IPS DF 6.9 (cell line): ENCODE measurements at regions not wholly inside any gene's neighbourhood (a gene's known extent, or its start where the extent isn't known, plus 50 kb on each side); places are given as distances from the start of the nearest gene placed in this dataset.
"Not testable (repeated sequence)": the region's sequence is repeated elsewhere in the genome, so short reads cannot be mapped to it uniquely, and the experiment has no call there.

Experiments
- DNase-seq: peaks from one replicate; pipeline ENCODE4 v3.0.0-alpha.2; 2013; ENCODE audit warnings: low read depth, low spot score
- H3K27ac ChIP-seq: one replicate; pipeline ENCODE4 v1.5.1; 2013; ENCODE audit warnings: low read length, control low read depth
- H3K27me3 ChIP-seq: 2 replicates; pipeline ENCODE4 v1.6.1; 2013; ENCODE audit warnings: mild to moderate bottlenecking, low read length; ENCODE audit not compliant: control insufficient read depth, insufficient read depth
- H3K36me3 ChIP-seq: 2 replicates; pipeline ENCODE4 v1.6.1; 2013; ENCODE audit warnings: low read length; ENCODE audit not compliant: control insufficient read depth, insufficient read depth
- H3K4me1 ChIP-seq: 2 replicates; pipeline ENCODE4 v1.6.1; 2013; ENCODE audit warnings: low read length; ENCODE audit not compliant: control insufficient read depth, insufficient read depth
- H3K4me3 ChIP-seq: 2 replicates; pipeline ENCODE4 v1.5.1; 2013; ENCODE audit warnings: mild to moderate bottlenecking, low read length
- H3K9me3 ChIP-seq: 2 replicates; pipeline ENCODE4 v1.6.1; 2013; ENCODE audit warnings: low read length, inconsistent platforms; ENCODE audit not compliant: control insufficient read depth, insufficient read depth
- WGBS: extraction: QIAGEN DNeasy Blood & Tissue Kit; methylation state at CpG from one replicate; pipeline ENCODE4 v1.1.7; 2013; ENCODE audit warnings: mixed read lengths, missing lambda C conversion rate; ENCODE audit not compliant: insufficient read length, insufficient coverage; 5-methylcytosine and 5-hydroxymethylcytosine counted together

DNA sequence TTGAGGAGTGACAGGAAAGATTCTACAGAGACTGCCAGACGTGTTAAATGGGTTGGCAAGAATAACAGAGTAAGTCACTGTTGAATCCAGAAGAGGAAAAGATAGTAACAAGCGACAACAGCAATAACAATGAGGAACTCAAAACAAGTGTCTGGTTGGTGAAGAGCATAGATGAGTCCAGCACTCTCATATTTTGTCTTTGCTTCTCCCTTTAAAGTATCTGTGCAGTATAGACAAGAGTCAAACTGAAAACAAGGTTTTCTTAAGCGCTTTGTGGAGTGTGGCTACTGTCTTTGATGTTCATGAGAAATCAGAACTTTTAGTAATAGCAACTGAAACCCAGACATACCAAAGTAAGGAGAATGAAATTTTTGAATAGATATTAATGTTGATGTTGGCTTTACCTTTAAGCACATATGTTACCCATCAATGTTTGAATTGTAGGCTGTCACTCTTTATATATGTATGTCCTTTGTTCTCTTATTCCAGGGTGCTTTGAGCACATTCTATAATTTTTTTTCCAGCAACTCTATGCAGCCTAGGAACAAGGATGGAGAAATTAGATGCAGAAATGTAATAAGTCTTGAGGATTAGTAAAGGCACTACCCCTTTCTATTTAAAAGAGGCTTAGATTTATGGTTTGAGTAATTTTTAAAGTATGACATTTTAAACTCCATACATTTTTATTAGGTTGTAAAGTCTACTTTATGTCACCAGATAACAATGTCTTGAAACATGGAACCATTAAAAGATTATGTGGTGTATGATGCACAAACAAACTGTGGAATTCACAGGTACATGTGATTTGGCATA, 185.5 kb downstream of the NFKBIZ start:
- DNase-seq: no peak
- no peak overlapping the region for H3K27ac ChIP-seq
- no peaks in the 10 kb centered on the region for H3K9me3 ChIP-seq
- H3K27me3 ChIP-seq: no peaks in the 10 kb centered on the region
- no peaks in the 10 kb centered on the region; the same call in 1 of the 2 replicates for H3K36me3 ChIP-seq
- no peaks in the 10 kb centered on the region for H3K4me1 ChIP-seq
- no peak overlapping the region for H3K4me3 ChIP-seq
- WGBS: no CpG with 5 or more reads among the region's 3 CpGs

DNA sequence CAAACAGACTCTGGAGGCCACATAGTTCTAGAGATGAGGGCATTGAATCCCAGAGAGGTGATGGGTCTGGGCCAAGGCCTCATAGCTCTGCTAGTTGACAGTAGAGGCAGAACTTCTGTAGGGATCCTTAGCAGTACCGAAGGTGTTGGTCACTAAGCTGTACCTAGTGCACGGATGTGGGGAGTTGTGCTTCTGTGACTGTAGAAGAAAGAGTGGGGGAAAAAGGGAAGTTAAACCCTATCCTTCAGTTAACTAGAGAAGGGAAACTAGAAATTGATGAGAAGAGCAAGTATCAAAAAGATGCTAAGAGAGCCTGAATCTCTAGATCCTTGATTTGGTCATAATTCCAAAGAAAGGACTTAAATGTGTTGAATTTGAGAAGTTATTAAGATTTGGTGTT, 186.7 kb downstream of the NFKBIZ start:
- no peak for DNase-seq
- Histone ChIP-seq H3K9me3 (no peaks in the 10 kb centered on the region), H3K4me1 (no peaks in the 10 kb centered on the region), H3K36me3 (no peaks in the 10 kb centered on the region; the same call in 1 of the 2 replicates), H3K27ac (no peak overlapping the region), H3K4me3 (no peak overlapping the region), H3K27me3 (no peaks in the 10 kb centered on the region)
- WGBS: no CpG with 5 or more reads among the region's 2 CpGs

DNA sequence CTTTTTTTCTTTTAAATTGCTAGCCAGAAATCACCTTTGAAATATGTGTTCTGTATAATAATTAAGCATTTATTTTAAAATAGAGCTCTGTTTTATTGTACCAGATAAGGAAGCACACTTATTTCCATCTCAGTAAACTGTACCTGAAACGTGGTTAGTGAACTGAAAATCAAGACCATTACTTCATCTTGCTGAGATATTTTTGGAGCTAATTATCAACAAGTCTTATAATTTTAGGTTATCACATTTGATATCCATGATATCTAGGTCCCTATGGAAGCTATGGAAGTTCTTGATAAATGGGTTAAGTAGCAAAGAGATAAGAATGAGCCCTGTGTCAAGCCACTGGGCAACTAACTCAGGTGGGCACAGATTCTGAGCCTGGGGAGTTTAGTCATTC, 187.2 kb downstream of the NFKBIZ start:
- Histone ChIP-seq H3K4me3 (no peak overlapping the region), H3K27ac (no peak overlapping the region), H3K27me3 (no peaks in the 10 kb centered on the region), H3K4me1 (no peaks in the 10 kb centered on the region), H3K9me3 (no peaks in the 10 kb centered on the region), H3K36me3 (no peaks in the 10 kb centered on the region; the same call in 1 of the 2 replicates)
- no CpG with 5 or more reads among the region's 1 CpG for WGBS
- DNase-seq: no peak

DNA sequence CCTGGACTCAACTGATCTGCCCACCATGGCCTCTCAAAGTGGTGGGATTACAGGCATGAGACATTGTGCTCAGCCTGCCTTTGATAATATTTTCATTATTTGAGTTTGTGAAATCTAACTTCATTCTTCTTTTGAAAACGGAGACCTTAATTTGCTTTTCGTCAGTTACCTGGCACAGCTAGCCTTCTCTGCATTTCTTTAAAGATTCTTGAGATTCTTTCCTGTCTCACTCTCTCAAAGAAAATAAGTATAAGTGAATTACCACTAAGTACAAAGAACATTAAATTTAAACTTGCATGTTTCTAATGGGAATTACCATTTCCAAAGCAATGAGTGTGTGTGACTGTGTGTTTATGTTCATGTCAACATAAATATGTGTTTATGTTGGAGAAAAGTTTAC, 187.9 kb downstream of the NFKBIZ start:
- no peaks in the 10 kb centered on the region for H3K9me3 ChIP-seq
- no peaks in the 10 kb centered on the region for H3K27me3 ChIP-seq
- H3K4me3 ChIP-seq: no peak overlapping the region
- no peaks in the 10 kb centered on the region for H3K4me1 ChIP-seq
- no peaks in the 10 kb centered on the region; the same call in 1 of the 2 replicates for H3K36me3 ChIP-seq
- WGBS: no CpG with 5 or more reads among the region's 2 CpGs
- DNase-seq: no peak
- H3K27ac ChIP-seq: no peak overlapping the region

DNA sequence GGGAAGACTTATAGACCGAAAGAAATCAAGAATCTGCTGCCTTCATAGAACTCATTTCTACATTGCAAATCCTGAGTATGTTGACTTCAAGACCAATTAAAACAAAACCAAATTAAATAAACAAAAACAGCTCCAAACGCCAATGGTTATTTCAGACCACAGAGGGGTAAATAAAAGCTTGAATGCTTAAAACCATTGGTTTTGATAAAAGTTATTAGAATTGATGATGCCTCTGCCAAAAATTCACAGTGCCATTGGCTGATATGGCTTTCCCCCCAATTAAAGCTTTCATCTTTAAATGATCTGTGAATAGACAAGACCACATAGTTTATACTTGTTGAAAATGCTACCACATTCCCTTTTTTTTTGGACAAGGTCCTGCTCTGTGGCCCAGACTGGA, 188.5 kb downstream of the NFKBIZ start:
- H3K36me3 ChIP-seq: no peaks in the 10 kb centered on the region; the same call in 1 of the 2 replicates
- no peaks in the 10 kb centered on the region for H3K9me3 ChIP-seq
- no peak overlapping the region for H3K27ac ChIP-seq
- no peak for DNase-seq
- no peak overlapping the region for H3K4me3 ChIP-seq
- no peaks in the 10 kb centered on the region for H3K4me1 ChIP-seq
- no CpG with 5 or more reads among the region's 2 CpGs for WGBS
- H3K27me3 ChIP-seq: no peaks in the 10 kb centered on the region

DNA sequence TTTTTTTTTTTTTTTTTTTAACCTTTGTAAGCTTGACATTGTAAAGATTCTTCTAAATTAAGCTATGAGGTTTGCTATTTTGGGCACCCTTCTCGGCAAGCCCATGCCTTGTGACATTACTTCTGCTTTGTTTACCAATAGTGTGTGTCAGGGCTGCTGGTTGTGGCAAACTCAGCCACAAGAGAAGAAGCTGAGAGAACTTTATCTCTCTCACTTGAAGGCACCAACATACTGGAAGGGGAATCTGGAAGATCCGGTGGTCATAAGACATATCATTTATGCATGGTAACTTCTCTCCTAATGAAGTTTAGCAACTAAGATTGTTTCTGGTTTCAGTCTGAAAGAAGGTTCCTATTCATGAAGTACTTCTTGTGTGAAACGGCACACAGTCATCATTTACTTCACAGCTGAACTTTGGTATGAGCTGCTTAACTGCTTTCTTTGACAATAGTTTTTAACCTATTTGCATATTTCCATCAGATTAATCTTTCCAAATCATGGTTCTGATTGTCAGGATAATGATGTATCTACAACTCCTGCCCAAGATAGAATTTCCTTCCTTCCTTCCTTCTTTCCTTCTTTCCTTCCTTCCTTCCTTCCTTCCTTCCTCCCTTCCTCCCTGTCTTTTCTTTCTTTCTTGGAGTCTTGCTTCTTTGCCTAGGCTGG, 189.3 kb downstream of the NFKBIZ start:
- DNase-seq: no peak
- H3K27ac ChIP-seq: no peak overlapping the region
- no peaks in the 10 kb centered on the region for H3K27me3 ChIP-seq
- H3K4me1 ChIP-seq: no peaks in the 10 kb centered on the region
- H3K9me3 ChIP-seq: no peaks in the 10 kb centered on the region
- WGBS: no CpG with 5 or more reads among the region's 3 CpGs
- no peaks in the 10 kb centered on the region; the same call in 1 of the 2 replicates for H3K36me3 ChIP-seq
- no peak overlapping the region for H3K4me3 ChIP-seq

DNA sequence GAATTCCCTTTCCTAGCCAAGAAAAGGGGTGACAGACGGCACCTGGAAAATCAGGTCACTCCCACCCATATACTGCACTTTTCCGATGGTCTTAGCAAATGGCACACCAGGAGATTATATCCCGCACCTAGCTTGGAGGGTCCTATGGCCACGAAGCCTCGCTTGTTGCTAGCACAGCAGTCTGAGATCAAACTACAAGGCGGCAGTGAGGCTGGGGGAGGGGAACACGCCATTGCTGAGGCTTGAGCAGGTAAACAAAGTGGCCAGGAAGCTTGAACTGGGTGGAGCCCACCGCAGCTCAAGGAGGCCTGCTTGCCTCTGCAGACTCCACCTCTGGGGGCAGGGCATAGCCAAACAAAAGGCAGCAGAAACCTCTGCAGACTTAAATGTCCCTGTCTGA, 190.8 kb downstream of the NFKBIZ start:
- DNase-seq, H3K9me3 ChIP-seq, H3K36me3 ChIP-seq, H3K27ac ChIP-seq, H3K4me3 ChIP-seq, H3K27me3 ChIP-seq, H3K4me1 ChIP-seq: not testable (repeated sequence)
- no CpG with 5 or more reads among the region's 8 CpGs for WGBS

DNA sequence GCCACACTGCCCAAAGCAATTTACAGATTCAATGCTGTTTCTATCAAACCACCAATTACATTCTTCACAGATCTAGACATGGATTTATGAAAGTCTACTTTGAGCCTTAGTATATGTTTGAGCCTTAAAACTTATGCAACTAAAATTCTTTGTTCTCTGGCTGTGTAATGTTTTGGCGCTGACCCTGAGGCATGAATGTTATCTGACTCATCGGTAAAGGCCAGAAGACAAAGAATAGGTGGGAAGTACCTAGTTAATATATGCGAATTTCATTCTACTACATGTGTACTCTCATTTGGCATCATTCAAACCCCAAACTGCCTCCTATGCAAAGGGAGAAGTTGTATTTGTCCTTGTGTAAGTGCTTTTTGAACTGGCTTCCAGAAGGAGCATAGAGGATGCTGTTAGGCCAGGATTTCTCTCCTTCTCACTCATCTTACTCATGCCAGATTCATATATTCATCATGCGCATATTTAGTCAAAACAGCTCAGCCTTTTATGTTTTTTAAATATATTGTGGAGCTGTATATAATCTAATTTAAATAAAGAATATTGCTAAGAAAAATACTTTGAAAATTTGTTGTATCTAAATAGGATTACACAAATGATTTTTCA, 204.2 kb downstream of the NFKBIZ start:
- DNase-seq: no peak
- Histone ChIP-seq H3K36me3 (no peaks in the 10 kb centered on the region), H3K27ac (no peak overlapping the region), H3K4me3 (no peak overlapping the region), H3K9me3 (no peaks in the 10 kb centered on the region), H3K4me1 (no peaks in the 10 kb centered on the region), H3K27me3 (no peaks in the 10 kb centered on the region)
- WGBS: no CpG with 5 or more reads among the region's 4 CpGs

DNA sequence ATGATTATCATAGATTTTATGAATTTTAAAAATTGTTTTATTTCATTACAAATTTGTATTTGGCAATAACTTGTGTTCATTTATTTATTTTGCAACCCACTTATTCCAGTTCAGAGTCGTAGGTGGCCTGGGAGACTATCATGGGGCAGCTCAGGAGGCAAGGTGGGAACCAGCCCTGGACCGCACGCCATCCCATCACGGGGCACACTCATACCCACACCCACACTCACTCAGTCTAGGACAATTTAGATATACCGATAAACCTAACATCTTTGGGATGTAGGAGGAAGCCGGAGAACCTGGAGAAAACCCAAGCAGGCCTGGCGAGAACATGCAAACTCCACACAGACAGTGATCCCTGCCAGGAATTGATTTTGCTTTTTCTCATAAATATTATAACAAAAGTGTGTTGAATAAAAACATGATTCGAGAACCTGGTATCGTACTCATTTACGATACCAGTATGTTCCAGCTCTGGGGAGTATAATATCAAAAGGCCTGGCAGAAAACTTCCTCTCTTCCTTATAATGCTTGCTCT, 205.3 kb downstream of the NFKBIZ start:
- DNase-seq: no peak
- H3K27me3 ChIP-seq: no peaks in the 10 kb centered on the region
- H3K9me3 ChIP-seq: no peaks in the 10 kb centered on the region
- H3K4me1 ChIP-seq: no peaks in the 10 kb centered on the region
- H3K4me3 ChIP-seq: no peak overlapping the region
- no peak overlapping the region for H3K27ac ChIP-seq
- WGBS: no CpG with 5 or more reads among the region's 10 CpGs
- H3K36me3 ChIP-seq: no peaks in the 10 kb centered on the region

DNA sequence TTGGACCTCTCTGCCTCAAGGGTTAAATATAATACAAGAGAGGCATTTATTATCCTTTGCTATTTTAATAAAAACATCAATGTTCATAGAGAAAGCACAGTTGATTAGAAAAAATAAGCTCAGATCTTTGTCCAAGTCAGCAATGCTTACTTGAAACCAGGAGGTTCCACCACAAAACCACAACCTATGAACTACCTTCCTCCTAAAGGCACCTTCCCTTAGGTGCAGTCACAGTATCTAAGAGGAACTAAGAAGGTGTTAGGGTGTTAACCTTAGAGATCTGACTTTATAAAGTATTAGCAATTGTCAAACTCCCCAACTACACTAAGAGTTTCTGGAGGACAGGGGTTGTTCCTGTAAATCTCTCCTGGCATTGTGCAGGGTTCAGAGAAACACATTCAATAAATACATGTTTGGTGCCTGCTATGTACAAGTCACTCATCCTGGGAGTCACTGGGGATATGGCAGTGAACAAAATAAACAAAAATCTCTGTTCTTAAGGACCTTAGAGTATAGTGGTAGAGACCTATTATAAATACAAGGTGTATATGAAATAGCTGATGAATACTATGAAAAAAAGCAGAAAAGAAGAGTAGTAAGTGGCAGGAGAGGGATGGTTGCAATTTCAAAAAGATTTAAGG, 208.6 kb downstream of the NFKBIZ start:
- H3K9me3 ChIP-seq: no peaks in the 10 kb centered on the region
- no peak overlapping the region for H3K4me3 ChIP-seq
- H3K36me3 ChIP-seq: no peaks in the 10 kb centered on the region
- H3K4me1 ChIP-seq: no peaks in the 10 kb centered on the region
- H3K27me3 ChIP-seq: no peaks in the 10 kb centered on the region
- DNase-seq: no peak
- H3K27ac ChIP-seq: no peak overlapping the region
